ENCODE measurements at regions not wholly inside any gene's neighbourhood (a gene's known extent, or its start where the extent isn't known, plus 50 kb on each side); places are given as distances from the start of the nearest gene placed in this dataset.

DNA sequence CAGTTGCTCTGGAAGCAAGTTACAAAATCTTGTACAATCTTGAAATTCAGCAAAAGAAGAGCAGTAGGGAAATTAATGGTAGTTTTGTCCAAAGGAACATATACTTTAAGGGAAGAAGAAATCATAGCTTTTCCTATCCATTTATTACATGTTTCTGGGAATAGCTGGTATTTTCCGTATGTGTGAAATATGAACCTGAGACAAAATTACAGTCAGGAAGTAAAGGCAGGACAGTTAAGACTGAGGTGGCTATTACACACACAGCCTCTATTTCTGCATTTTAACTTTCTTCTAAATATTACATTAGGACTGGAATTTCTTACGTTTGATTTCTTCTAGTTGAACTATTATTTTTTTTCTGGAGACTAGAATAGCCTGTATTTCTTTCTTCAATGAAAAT, 1197.3 kb downstream of the SORCS3 start:
- WGBS (ENCODE audit: insufficient coverage, insufficient read length): no CpG with 5 or more reads among the region's 2 CpGs
- H3K27ac ChIP-seq (ENCODE audit: low read length): no peak overlapping the region
- no peaks in the 10 kb centered on the region for H3K4me1 ChIP-seq (ENCODE audit: control insufficient read depth, insufficient read depth, low read length)
- H3K27me3 ChIP-seq (ENCODE audit: control insufficient read depth, insufficient read depth, low read length): no peaks in the 10 kb centered on the region
- no peaks in the 10 kb centered on the region for H3K9me3 ChIP-seq (ENCODE audit: control insufficient read depth, insufficient read depth, low read length)
- no peak overlapping the region for H3K4me3 ChIP-seq (ENCODE audit: low read length)
- H3K36me3 ChIP-seq (ENCODE audit: control insufficient read depth, insufficient read depth, low read length): no peaks in the 10 kb centered on the region
- no peak for DNase-seq (ENCODE audit: low read depth, low spot score)

DNA sequence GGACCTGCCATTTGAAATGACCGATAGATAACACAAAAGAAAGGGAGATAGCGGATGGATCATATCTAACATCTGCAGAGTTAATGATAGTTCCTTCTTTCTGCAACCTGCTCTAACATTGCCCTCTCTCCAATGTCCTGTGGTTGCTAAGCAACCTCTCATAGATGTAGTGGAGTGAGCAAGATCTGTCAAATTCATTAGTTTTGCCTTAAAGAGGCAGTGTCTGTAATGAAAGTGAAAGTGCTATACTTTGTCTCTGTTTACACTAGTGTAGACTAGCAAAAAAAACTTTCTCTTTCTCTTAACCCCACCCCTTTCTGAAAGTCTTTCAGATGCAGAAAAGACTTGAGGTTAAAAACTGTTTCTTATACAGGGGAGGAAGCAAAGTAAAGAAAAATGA, 1196.9 kb downstream of the SORCS3 start:
- H3K4me3 ChIP-seq (ENCODE audit: low read length): no peak overlapping the region
- DNase-seq (ENCODE audit: low read depth, low spot score): no peak
- no CpG with 5 or more reads among the region's 2 CpGs for WGBS (ENCODE audit: insufficient coverage, insufficient read length)

DNA sequence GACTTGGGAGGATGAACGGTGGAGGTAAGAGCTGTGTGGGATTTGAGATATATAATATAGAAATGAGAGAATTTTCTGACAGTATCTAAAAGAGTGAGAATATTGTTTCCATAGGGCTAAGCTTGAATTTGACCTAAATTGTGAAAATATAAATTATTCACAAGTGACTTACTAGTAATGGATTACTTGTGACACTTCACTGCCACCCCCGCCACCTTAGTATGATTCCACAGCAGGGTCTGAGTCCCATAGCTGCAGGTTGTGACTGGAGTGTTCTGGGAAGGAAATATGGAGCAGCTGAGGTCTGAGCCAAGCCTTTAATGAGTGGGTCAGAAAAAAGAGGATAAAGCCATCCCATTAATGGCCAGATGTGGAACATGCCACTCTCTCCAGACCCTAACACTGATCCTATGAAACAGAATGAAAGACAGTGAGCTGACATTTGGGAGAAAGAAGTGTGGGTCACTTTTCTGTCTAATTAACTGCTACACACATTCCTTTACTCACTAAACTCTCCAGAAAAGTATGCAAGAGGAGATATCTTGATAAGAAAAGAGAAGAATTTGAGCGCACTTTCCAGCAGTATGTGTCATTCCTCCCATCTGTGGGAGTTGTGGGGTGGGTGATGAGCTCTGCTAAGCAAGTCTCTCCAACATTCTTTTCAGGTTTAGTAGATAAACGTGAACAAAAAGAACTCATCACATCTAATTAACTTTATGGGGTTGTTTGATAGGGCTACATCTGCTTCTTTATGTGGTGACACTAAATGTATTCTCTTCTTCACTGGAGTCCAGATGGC, 1193.4 kb downstream of the SORCS3 start:
- H3K4me1 ChIP-seq (ENCODE audit: control insufficient read depth, insufficient read depth, low read length): no peaks in the 10 kb centered on the region
- DNase-seq (ENCODE audit: low read depth, low spot score): no peak
- 100% methylated on average over 1 of the region's 4 CpGs for WGBS (ENCODE audit: insufficient coverage, insufficient read length)

More for the DNA sequence above, 1196.9 kb downstream of the SORCS3 start:
- no peaks in the 10 kb centered on the region for H3K27me3 ChIP-seq (ENCODE audit: control insufficient read depth, insufficient read depth, low read length)
- H3K9me3 ChIP-seq (ENCODE audit: control insufficient read depth, insufficient read depth, low read length): no peaks in the 10 kb centered on the region
- no peaks in the 10 kb centered on the region for H3K36me3 ChIP-seq (ENCODE audit: control insufficient read depth, insufficient read depth, low read length)
- no peaks in the 10 kb centered on the region for H3K4me1 ChIP-seq (ENCODE audit: control insufficient read depth, insufficient read depth, low read length)
- no peak overlapping the region for H3K27ac ChIP-seq (ENCODE audit: low read length)

DNA sequence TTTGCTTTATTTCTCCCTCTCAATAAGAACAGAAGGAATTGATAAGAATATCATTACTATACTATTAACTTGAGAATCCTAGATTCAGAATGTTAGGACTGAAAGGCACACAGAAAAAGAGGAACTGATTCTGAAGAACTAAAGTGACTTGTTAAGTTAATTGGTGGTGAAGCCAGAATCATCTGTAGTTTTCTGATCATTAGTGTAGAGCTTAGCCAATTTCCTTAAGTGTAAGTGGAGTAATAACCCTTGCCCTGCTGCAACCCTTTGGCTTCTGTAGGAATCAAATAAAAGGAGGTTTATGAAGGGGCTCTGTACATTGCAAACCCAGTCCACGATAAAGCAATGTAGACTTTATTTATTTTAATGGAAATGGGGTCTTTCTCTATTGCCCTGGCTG, 1186.0 kb downstream of the SORCS3 start:
- no peaks in the 10 kb centered on the region for H3K4me1 ChIP-seq (ENCODE audit: control insufficient read depth, insufficient read depth, low read length)
- DNase-seq (ENCODE audit: low read depth, low spot score): no peak
- no peaks in the 10 kb centered on the region for H3K27me3 ChIP-seq (ENCODE audit: control insufficient read depth, insufficient read depth, low read length)
- H3K36me3 ChIP-seq (ENCODE audit: control insufficient read depth, insufficient read depth, low read length): no peaks in the 10 kb centered on the region
- H3K27ac ChIP-seq (ENCODE audit: low read length): no peak overlapping the region
- no peaks in the 10 kb centered on the region for H3K9me3 ChIP-seq (ENCODE audit: control insufficient read depth, insufficient read depth, low read length)
- no CpG with 5 or more reads among the region's 1 CpG for WGBS (ENCODE audit: insufficient coverage, insufficient read length)
- no peak overlapping the region for H3K4me3 ChIP-seq (ENCODE audit: low read length)

More for the DNA sequence above, 1193.4 kb downstream of the SORCS3 start:
- Histone ChIP-seq H3K36me3 (ENCODE audit: control insufficient read depth, insufficient read depth, low read length) (no peaks in the 10 kb centered on the region), H3K4me3 (ENCODE audit: low read length) (no peak overlapping the region), H3K9me3 (ENCODE audit: control insufficient read depth, insufficient read depth, low read length) (no peaks in the 10 kb centered on the region), H3K27ac (ENCODE audit: low read length) (no peak overlapping the region), H3K27me3 (ENCODE audit: control insufficient read depth, insufficient read depth, low read length) (no peaks in the 10 kb centered on the region)

DNA sequence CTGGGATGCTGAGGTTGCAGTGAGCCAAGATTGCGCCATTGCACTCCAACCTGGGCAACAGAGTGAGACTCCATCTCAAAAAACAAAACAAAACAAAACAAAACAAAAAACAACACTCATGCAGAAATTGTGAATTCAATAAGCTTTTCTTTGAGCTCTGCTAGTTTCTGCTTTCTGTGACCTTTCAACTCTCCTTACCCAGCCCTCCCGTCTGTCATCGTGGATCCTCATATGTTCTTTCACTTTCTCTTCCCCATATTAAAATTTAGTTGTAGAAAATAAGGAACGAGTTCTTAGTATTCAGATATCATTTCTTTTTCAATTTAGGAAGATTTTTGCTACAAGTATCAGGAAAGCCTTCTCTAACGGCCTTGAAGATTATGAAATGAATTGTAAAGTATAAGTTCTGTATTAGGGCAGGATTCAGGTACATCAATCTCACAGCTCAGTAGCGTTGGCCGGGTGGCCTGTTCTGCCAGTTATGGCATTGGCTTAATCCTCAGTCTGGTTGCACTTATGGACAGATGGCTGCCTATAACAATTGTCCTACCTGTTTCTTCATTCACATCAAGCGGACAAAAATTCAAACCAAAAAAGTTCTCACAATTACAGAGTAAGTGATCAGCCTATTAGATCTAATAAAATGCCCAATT, 1167.0 kb downstream of the SORCS3 start:
- no peak for DNase-seq (ENCODE audit: low read depth, low spot score)
- Histone ChIP-seq H3K9me3 (ENCODE audit: control insufficient read depth, insufficient read depth, low read length) (no peaks in the 10 kb centered on the region), H3K27ac (ENCODE audit: low read length) (no peak overlapping the region), H3K27me3 (ENCODE audit: control insufficient read depth, insufficient read depth, low read length) (no peaks in the 10 kb centered on the region), H3K4me1 (ENCODE audit: control insufficient read depth, insufficient read depth, low read length) (no peaks in the 10 kb centered on the region), H3K36me3 (ENCODE audit: control insufficient read depth, insufficient read depth, low read length) (no peaks in the 10 kb centered on the region), H3K4me3 (ENCODE audit: low read length) (no peak overlapping the region)
- no CpG with 5 or more reads among the region's 8 CpGs for WGBS (ENCODE audit: insufficient coverage, insufficient read length)

DNA sequence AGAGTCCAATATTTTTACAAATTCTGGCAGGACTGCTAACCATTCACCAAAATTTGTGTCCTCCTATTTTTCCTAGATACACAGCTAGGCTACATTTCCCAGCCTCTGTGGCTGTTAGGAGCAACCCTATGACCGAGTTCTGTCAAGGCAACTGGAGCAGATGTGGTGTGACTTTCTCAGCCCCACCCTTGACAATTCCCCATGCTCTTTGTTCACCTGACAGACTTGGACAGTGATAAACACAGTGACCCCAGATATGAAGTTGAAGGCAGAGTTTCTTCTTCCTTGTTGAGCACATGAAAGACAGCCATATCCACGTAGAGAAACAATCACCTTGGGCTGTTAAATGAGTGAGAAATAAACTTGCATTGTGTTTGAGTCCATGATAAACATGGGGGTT, 1162.1 kb downstream of the SORCS3 start:
- Histone ChIP-seq H3K27ac (ENCODE audit: low read length) (no peak overlapping the region), H3K9me3 (ENCODE audit: control insufficient read depth, insufficient read depth, low read length) (no peaks in the 10 kb centered on the region), H3K27me3 (ENCODE audit: control insufficient read depth, insufficient read depth, low read length) (no peaks in the 10 kb centered on the region), H3K36me3 (ENCODE audit: control insufficient read depth, insufficient read depth, low read length) (no peaks in the 10 kb centered on the region), H3K4me3 (ENCODE audit: low read length) (no peak overlapping the region), H3K4me1 (ENCODE audit: control insufficient read depth, insufficient read depth, low read length) (no peaks in the 10 kb centered on the region)
- no peak for DNase-seq (ENCODE audit: low read depth, low spot score)
- WGBS (ENCODE audit: insufficient coverage, insufficient read length): no CpG with 5 or more reads among the region's 2 CpGs

DNA sequence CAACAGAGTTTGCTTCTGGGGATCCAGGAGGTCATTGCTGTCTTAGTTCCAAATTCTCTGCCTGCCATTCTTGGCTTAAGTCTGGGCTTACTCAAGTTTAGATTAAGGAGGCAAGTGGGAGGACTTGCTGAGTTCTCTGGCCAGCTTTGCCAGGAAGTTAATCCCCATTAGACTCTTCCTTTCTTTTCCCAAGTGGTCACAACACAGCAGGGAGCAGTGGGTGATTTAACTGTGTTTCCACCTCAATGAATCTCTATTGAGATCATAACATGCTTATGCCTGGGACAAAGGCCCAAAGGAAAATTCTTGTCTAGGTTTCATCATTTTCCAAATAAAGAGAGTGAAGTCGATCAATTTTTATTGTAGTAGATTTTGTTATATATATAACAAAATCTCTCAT, 1159.6 kb downstream of the SORCS3 start:
- no peak overlapping the region for H3K4me3 ChIP-seq (ENCODE audit: low read length)
- H3K4me1 ChIP-seq (ENCODE audit: control insufficient read depth, insufficient read depth, low read length): no peaks in the 10 kb centered on the region
- no peaks in the 10 kb centered on the region for H3K27me3 ChIP-seq (ENCODE audit: control insufficient read depth, insufficient read depth, low read length)
- H3K27ac ChIP-seq (ENCODE audit: low read length): no peak overlapping the region
- no CpG with 5 or more reads among the region's 1 CpG for WGBS (ENCODE audit: insufficient coverage, insufficient read length)
- H3K9me3 ChIP-seq (ENCODE audit: control insufficient read depth, insufficient read depth, low read length): no peaks in the 10 kb centered on the region; the same call in 1 of the 2 replicates
- DNase-seq (ENCODE audit: low read depth, low spot score): no peak
- H3K36me3 ChIP-seq (ENCODE audit: control insufficient read depth, insufficient read depth, low read length): no peaks in the 10 kb centered on the region

DNA sequence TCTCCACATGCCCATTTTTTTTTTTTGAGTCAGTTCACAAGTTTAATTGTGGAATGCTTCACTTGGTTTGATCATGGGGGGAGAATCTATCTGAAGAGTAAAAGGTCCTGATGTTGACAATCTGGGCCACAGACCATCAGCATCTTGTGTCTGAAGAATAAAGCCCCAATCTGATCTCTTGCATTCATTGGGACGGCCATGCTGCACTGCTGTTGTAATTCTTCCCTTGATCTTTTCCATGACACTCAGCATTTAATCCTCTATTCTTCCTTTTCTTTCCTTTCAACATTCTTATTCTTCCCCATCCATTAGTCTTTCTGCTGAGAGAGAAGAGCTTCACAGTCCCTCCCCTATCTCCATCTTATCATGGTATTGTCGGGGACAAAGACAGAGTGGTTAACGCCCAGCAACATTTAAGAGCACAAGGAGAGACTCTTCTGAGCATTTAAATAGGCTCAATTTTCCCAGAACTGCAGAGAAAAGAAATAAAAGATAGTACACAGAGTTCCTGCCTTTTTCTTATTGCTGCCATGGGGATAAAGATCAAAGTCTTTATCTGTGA, 1157.3 kb downstream of the SORCS3 start:
- Histone ChIP-seq H3K4me1 (ENCODE audit: control insufficient read depth, insufficient read depth, low read length) (no peaks in the 10 kb centered on the region), H3K27ac (ENCODE audit: low read length) (no peak overlapping the region), H3K9me3 (ENCODE audit: control insufficient read depth, insufficient read depth, low read length) (no peaks in the 10 kb centered on the region; the same call in 1 of the 2 replicates), H3K4me3 (ENCODE audit: low read length) (no peak overlapping the region), H3K27me3 (ENCODE audit: control insufficient read depth, insufficient read depth, low read length) (no peaks in the 10 kb centered on the region), H3K36me3 (ENCODE audit: control insufficient read depth, insufficient read depth, low read length) (no peaks in the 10 kb centered on the region)
- no CpG with 5 or more reads among the region's 3 CpGs for WGBS (ENCODE audit: insufficient coverage, insufficient read length)
- no peak for DNase-seq (ENCODE audit: low read depth, low spot score)

DNA sequence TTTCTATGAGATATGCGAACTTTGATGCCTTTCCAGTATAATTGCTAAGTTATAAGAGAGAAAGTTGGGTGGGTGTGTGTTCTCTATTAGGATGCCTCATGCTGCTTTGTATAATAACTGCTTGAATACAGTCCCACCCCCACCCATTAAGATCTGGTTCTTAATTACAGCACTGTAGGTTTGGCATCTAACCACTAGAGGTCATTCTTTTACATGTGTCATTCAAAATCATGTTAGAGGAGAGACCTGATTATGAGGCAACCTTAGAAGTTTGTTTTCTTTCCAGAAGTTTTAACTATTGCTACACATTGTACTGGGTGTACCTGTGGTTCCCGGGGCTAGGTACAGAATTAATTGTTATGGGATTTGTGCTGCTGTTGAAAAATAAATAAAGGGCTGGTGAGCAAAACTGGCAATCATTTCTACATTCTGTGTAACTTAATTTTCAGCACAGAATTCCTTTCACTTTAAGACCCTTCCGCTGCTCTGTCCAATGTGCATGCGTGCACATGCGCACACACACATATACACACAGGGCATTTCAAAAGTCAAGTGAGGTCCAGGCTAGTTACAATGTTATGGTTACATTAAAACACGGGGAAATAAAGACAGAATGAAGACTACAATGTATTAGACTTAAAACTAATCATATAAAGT, 1156.3 kb downstream of the SORCS3 start:
- DNase-seq (ENCODE audit: low read depth, low spot score): peak; percentile 1
- H3K4me1 ChIP-seq (ENCODE audit: control insufficient read depth, insufficient read depth, low read length): no peaks in the 10 kb centered on the region

DNA sequence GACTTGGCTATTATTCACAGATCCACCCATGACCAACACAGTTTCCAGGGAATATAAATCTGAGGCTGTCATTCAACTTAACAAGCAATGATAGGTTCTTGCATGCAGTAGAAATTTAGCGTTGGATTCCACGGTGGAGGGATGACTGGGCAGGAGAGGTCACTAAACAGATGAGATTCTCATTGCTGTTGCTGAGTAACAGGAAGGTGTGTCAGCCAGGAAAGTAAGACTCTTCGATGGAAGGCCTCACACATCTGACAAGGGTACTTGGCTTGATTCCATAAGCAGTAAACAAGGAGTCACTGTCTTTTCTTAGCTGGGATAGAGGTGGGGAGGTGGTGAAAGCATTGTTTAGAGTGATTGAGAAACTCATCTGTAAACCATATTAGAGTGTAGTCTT, 1152.0 kb downstream of the SORCS3 start:
- H3K4me3 ChIP-seq (ENCODE audit: low read length): no peak overlapping the region
- DNase-seq (ENCODE audit: low read depth, low spot score): no peak
- H3K27me3 ChIP-seq (ENCODE audit: control insufficient read depth, insufficient read depth, low read length): no peaks in the 10 kb centered on the region
- no CpG with 5 or more reads among the region's 3 CpGs for WGBS (ENCODE audit: insufficient coverage, insufficient read length)
- H3K9me3 ChIP-seq (ENCODE audit: control insufficient read depth, insufficient read depth, low read length): no peaks in the 10 kb centered on the region; the same call in 1 of the 2 replicates
- no peak overlapping the region for H3K27ac ChIP-seq (ENCODE audit: low read length)
- no peaks in the 10 kb centered on the region for H3K4me1 ChIP-seq (ENCODE audit: control insufficient read depth, insufficient read depth, low read length)
- H3K36me3 ChIP-seq (ENCODE audit: control insufficient read depth, insufficient read depth, low read length): no peaks in the 10 kb centered on the region

More for the DNA sequence above, 1156.3 kb downstream of the SORCS3 start:
- H3K36me3 ChIP-seq (ENCODE audit: control insufficient read depth, insufficient read depth, low read length): no peaks in the 10 kb centered on the region
- no peaks in the 10 kb centered on the region for H3K27me3 ChIP-seq (ENCODE audit: control insufficient read depth, insufficient read depth, low read length)
- no peak overlapping the region for H3K4me3 ChIP-seq (ENCODE audit: low read length)
- H3K27ac ChIP-seq (ENCODE audit: low read length): no peak overlapping the region
- no peaks in the 10 kb centered on the region; the same call in 1 of the 2 replicates for H3K9me3 ChIP-seq (ENCODE audit: control insufficient read depth, insufficient read depth, low read length)
- no CpG with 5 or more reads among the region's 6 CpGs for WGBS (ENCODE audit: insufficient coverage, insufficient read length)
